Thyroid gland (tissue), 4 donors: ENCODE measurements at regions not wholly inside any gene's neighbourhood (a gene's known extent, or its start where the extent isn't known, plus 50 kb on each side); places are given as distances from the start of the nearest gene placed in this dataset.

Source experiments
- POLR2A ChIP-seq, 2 donors: fragments of 450-650 bp; IDR thresholded peaks; one replicate each; pipeline ENCODE4 v1.6.1; 2017; ENCODE audit warnings: antibody characterized with exemption in 2 of 2, mild to moderate bottlenecking in 2 of 2, moderate library complexity in 1 of 2
- TF ChIP-seq, protein P1 (sequence below), 6 experiments: fragments of 200-600 bp in 3 of 6; fragments of 450-650 bp in 3 of 6; sonication (generic) in 3 of 6; IDR thresholded peaks; one replicate each; pipeline ENCODE4 v1.5.1; 2016 to 2019; ENCODE audit warnings: antibody characterized with exemption in 6 of 6, mild to moderate bottlenecking in 2 of 6, inconsistent platforms in 1 of 6, moderate library complexity in 1 of 6

DNA sequence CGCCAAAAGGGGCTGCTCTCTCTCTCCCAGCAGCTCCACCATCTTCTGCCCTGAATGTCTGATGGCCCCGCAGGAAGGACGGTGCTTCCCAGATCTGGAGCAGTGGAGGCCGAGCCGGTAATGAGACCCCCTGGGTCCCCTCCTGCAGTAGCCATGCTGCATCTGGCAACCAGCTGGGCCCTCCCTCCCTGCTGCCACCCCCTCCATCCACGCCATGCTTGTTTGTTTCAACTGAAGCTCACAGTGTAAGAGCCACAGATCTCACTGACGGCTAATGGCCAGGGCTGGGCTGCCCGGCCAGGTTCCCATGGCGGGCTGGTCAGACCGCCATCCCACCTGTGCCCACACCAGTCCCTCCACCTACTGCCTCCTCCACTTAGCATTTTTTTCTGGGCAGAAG lies 260.8 kb downstream of the UACA start:
- TF ChIP-seq, protein P1, sequence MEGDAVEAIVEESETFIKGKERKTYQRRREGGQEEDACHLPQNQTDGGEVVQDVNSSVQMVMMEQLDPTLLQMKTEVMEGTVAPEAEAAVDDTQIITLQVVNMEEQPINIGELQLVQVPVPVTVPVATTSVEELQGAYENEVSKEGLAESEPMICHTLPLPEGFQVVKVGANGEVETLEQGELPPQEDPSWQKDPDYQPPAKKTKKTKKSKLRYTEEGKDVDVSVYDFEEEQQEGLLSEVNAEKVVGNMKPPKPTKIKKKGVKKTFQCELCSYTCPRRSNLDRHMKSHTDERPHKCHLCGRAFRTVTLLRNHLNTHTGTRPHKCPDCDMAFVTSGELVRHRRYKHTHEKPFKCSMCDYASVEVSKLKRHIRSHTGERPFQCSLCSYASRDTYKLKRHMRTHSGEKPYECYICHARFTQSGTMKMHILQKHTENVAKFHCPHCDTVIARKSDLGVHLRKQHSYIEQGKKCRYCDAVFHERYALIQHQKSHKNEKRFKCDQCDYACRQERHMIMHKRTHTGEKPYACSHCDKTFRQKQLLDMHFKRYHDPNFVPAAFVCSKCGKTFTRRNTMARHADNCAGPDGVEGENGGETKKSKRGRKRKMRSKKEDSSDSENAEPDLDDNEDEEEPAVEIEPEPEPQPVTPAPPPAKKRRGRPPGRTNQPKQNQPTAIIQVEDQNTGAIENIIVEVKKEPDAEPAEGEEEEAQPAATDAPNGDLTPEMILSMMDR (IDR thresholded peaks at IDR 0.05), result no peak
- no peak for TF ChIP-seq POLR2A (IDR thresholded peaks at IDR 0.05)
